ENCODE measurements at regions not wholly inside any gene's neighbourhood (a gene's known extent, or its start where the extent isn't known, plus 50 kb on each side); places are given as distances from the start of the nearest gene placed in this dataset.
A peak's percentile ranks its signal among the peaks of the same experiment; 100 is the strongest.

DNA sequence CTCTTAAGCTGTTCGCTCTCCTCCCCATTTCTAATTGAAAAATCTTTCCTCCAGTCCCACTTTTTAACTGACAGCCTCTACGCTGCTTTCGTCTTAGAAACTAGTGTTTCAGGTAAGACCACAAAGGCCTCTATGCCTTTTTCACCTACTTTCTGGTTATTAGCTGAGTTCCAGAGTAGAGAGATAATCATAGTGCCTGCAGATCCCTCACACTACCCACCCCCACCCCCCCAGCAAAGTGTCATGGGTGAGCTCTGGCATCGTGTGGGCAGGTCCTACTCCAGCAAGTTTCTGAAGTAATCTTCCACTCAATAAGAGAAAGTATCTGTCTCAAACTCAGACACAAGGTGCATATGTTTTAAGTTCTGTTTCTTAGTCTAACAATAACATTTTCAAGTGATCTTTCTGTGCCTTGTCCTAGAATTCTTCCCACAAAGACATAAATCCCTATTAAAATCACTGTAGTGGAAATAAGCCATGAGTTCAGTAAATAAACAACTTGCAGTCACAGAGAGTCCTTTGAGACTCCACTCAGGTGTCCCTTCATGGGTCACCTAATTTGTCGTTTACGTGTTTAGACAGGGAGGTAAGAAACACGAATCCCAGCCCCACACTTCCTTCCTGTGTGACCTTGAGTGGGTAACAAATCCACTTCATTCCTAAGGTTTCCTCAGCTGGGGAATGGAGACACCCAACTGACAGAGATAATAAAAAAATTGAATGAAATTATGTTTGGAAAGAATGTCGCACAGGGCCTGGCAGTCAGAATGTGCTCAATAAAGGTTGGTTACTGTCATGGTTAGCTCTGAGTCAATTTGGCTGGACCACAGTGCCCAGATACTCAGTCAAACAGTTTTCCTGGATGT is 228.9 kb upstream of the CAND1 start:
- ATAC-seq (no peak), DNase-seq (ENCODE audit: extremely low read depth in 1 of 4, low spot score in 3 of 4) (no peak), FAIRE-seq (no peak)
- Histone ChIP-seq H3K27ac (ENCODE audit: extremely low read depth, low read depth, low read length) (no peak overlapping the region), H3K4me2 (ENCODE audit: insufficient read depth, low read length) (no peak overlapping the region), H4K20me1 (replicated peaks; ENCODE audit: control insufficient read depth, insufficient read depth, low read length) (no peaks in the 10 kb centered on the region), H3K9ac (ENCODE audit: insufficient read depth in 1 of 2, low read depth in 2 of 2, low read length in 2 of 2) (no peak overlapping the region), H3K27me3 (ENCODE audit: control insufficient read depth in 2 of 2, insufficient read depth in 2 of 2, low read length in 2 of 2) (no peaks in the 10 kb centered on the region), H3K36me3 (ENCODE audit: control insufficient read depth, insufficient read depth, low read length) (no peaks in the 10 kb centered on the region), H3K9me1 (ENCODE audit: control insufficient read depth, insufficient read depth, low read length) (no peaks in the 10 kb centered on the region), H3K79me2 (ENCODE audit: control insufficient read depth, insufficient read depth, low read length) (no peaks in the 10 kb centered on the region), H3K9me3 (replicated peaks; ENCODE audit: control insufficient read depth, insufficient read depth, low read depth, low read length) (no peaks in the 10 kb centered on the region), H3K4me1 (replicated peaks in 1 of 2; ENCODE audit: control insufficient read depth in 2 of 2, insufficient read depth in 2 of 2, low read length in 2 of 2) (no peaks in the 10 kb centered on the region; a peak in 1 of 5 replicates), H2AFZ (ENCODE audit: low read depth, low read length) (no peak overlapping the region), H3K4me3 (no peak overlapping the region)
- ChIA-PET POLR2A (no interaction called here), CTCF (ENCODE audit: low intra/inter-chr PET ratio) (no interaction called here)
- 0% methylated on average over 8 of the region's 8 CpGs for WGBS (ENCODE audit: insufficient coverage, low coverage, missing lambda C conversion rate)
- TF ChIP-seq ZKSCAN1 (IDR thresholded peaks at IDR 0.05; ENCODE audit: low read depth, low read length), result no peak
- TF ChIP-seq, protein P1, sequence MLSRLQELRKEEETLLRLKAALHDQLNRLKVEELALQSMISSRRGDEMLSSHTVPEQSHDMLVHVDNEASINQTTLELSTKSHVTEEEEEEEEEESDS (CRISPR knock-in tag; IDR thresholded peaks at IDR 0.05), result no peak
- no peak for TF ChIP-seq ZNF717 (CRISPR knock-in tag; IDR thresholded peaks at IDR 0.05)
- no peak for TF ChIP-seq CTBP1 (IDR thresholded peaks at IDR 0.05; ENCODE audit: borderline replicate concordance)
- TF ChIP-seq SNIP1 (IDR thresholded peaks at IDR 0.05; ENCODE audit: low read depth), result no peak
- no TSS peak for BruUV-seq (replicated peaks)
- in situ Hi-C loops (cut with MboI), result no loop called here
- intact Hi-C loops (cut with micrococcal nuclease), result no loop called here

DNA sequence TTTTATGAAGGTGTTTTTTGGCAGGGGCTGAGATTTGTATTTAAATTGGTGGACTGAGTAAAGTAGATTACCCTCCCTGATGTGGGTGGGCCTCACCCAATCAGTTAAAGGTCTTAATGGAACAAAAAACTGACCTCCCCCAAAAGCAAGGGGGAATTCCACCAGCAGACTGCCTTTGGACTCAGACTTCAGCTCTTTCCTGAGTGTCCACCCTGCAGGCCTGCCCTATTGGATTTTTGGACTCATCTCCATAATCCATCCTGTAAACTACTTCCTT is 228.4 kb upstream of the CAND1 start:
- no peaks in the 10 kb centered on the region for H3K36me3 ChIP-seq (ENCODE audit: control insufficient read depth, insufficient read depth, low read length)
- H2AFZ ChIP-seq (ENCODE audit: low read depth, low read length), result no peak overlapping the region
- H3K9me1 ChIP-seq (ENCODE audit: control insufficient read depth, insufficient read depth, low read length), result no peaks in the 10 kb centered on the region
- no peaks in the 10 kb centered on the region for H3K9me3 ChIP-seq (replicated peaks; ENCODE audit: control insufficient read depth, insufficient read depth, low read depth, low read length)
- H3K4me2 ChIP-seq (ENCODE audit: insufficient read depth, low read length), result no peak overlapping the region
- H3K27ac ChIP-seq (ENCODE audit: extremely low read depth, low read depth, low read length), result no peak overlapping the region
- in situ Hi-C loops (cut with MboI) (no loop called here), intact Hi-C loops (cut with micrococcal nuclease) (no loop called here)
- DNase-seq (ENCODE audit: extremely low read depth in 1 of 4, low spot score in 3 of 4) (no peak), ATAC-seq (no peak), FAIRE-seq (no peak)
- H3K4me3 ChIP-seq, result no peak overlapping the region
- no peak overlapping the region for H3K9ac ChIP-seq (ENCODE audit: insufficient read depth in 1 of 2, low read depth in 2 of 2, low read length in 2 of 2)
- H3K79me2 ChIP-seq (ENCODE audit: control insufficient read depth, insufficient read depth, low read length), result no peaks in the 10 kb centered on the region
- no peaks in the 10 kb centered on the region for H3K27me3 ChIP-seq (ENCODE audit: control insufficient read depth in 2 of 2, insufficient read depth in 2 of 2, low read length in 2 of 2)
- no peaks in the 10 kb centered on the region; a peak in 1 of 5 replicates for H3K4me1 ChIP-seq (replicated peaks in 1 of 2; ENCODE audit: control insufficient read depth in 2 of 2, insufficient read depth in 2 of 2, low read length in 2 of 2)
- TF ChIP-seq, protein P2, sequence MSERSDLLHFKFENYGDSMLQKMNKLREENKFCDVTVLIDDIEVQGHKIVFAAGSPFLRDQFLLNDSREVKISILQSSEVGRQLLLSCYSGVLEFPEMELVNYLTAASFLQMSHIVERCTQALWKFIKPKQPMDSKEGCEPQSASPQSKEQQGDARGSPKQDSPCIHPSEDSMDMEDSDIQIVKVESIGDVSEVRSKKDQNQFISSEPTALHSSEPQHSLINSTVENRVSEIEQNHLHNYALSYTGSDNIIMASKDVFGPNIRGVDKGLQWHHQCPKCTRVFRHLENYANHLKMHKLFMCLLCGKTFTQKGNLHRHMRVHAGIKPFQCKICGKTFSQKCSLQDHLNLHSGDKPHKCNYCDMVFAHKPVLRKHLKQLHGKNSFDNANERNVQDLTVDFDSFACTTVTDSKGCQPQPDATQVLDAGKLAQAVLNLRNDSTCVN (CRISPR knock-in tag; IDR thresholded peaks at IDR 0.05), result no peak
- TF ChIP-seq KDM2B (CRISPR knock-in tag; IDR thresholded peaks at IDR 0.05) (no peak), ZNF134 (CRISPR knock-in tag; conservative IDR thresholded peaks at IDR 0.05) (peak; percentile 78), CTBP1 (IDR thresholded peaks at IDR 0.05; ENCODE audit: borderline replicate concordance) (no peak)
- no TSS peak for BruUV-seq (replicated peaks)
- H4K20me1 ChIP-seq (replicated peaks; ENCODE audit: control insufficient read depth, insufficient read depth, low read length), result no peaks in the 10 kb centered on the region
- POLR2A ChIA-PET, result no interaction called here
- CTCF ChIA-PET (ENCODE audit: low intra/inter-chr PET ratio), result no interaction called here

Data from K562 (cell line).